ENCODE measurements at regions not wholly inside any gene's neighbourhood (a gene's known extent, or its start where the extent isn't known, plus 50 kb on each side); places are given as distances from the start of the nearest gene placed in this dataset.

- TF ChIP-seq CTCF (conservative IDR thresholded peaks at IDR 0.05 in 1 of 2, IDR thresholded peaks at IDR 0.05 in 1 of 2; ENCODE audit: low read depth in 1 of 2, low read length in 2 of 2) = no peak
- TF ChIP-seq EZH2 (IDR thresholded peaks at IDR 0.05; ENCODE audit: low read length, missing control alignments) = no peak
These were observed 338.6 kb upstream of the B3GAT1 start for GRCh38 chr11:134750619-134751018.
